Right atrium auricular region (tissue), 2 donors: ENCODE measurements at regions not wholly inside any gene's neighbourhood (a gene's known extent, or its start where the extent isn't known, plus 50 kb on each side); places are given as distances from the start of the nearest gene placed in this dataset.

Source experiments
- DNase-seq: peaks from one replicate; pipeline ENCODE4 v3.0.0-alpha.2; 2019; ENCODE audit warnings: low spot score
- H3K27ac ChIP-seq, 2 donors: fragments of 200-600 bp; sonication (generic); 1 replicate in 1 of 2; 2 replicates in 1 of 2; pipeline ENCODE4 v1.5.1; 2016 to 2019
- H3K27me3 ChIP-seq, 2 donors: fragments of 200-600 bp; sonication (generic); one replicate each; pipeline versions ENCODE4 v1.5.1 to v1.6.0; 2017 to 2019
- H3K36me3 ChIP-seq: fragments of 200-600 bp; sonication (generic); one replicate; pipeline ENCODE4 v1.5.1; 2016
- H3K4me1 ChIP-seq, 2 donors: fragments of 200-600 bp; sonication (generic); one replicate each; pipeline versions ENCODE4 v1.5.1 to v1.6.0; 2017 to 2019
- H3K4me3 ChIP-seq, 2 donors: fragments of 200-600 bp; sonication (generic); 1 replicate in 1 of 2; 2 replicates in 1 of 2; pipeline ENCODE4 v1.5.1; 2017 to 2019; ENCODE audit warnings: mild to moderate bottlenecking in 1 of 2, moderate library complexity in 1 of 2
- H3K9me3 ChIP-seq, 2 donors: fragments of 200-600 bp; sonication (generic); one replicate each; pipeline ENCODE4 v1.5.1; 2019
- TF ChIP-seq, protein P1 (sequence below), 2 donors: fragments of 200-600 bp; sonication (generic); IDR thresholded peaks; one replicate each; pipeline ENCODE4 v1.5.1; 2019; ENCODE audit warnings: antibody characterized with exemption in 2 of 2

- Histone ChIP-seq H3K27me3 (no peaks in the 10 kb centered on the region), H3K36me3 (no peaks in the 10 kb centered on the region), H3K4me1 (no peaks in the 10 kb centered on the region), H3K27ac (no peak overlapping the region), H3K9me3 (no peaks in the 10 kb centered on the region), H3K4me3 (no peak overlapping the region)
- TF ChIP-seq, protein P1, sequence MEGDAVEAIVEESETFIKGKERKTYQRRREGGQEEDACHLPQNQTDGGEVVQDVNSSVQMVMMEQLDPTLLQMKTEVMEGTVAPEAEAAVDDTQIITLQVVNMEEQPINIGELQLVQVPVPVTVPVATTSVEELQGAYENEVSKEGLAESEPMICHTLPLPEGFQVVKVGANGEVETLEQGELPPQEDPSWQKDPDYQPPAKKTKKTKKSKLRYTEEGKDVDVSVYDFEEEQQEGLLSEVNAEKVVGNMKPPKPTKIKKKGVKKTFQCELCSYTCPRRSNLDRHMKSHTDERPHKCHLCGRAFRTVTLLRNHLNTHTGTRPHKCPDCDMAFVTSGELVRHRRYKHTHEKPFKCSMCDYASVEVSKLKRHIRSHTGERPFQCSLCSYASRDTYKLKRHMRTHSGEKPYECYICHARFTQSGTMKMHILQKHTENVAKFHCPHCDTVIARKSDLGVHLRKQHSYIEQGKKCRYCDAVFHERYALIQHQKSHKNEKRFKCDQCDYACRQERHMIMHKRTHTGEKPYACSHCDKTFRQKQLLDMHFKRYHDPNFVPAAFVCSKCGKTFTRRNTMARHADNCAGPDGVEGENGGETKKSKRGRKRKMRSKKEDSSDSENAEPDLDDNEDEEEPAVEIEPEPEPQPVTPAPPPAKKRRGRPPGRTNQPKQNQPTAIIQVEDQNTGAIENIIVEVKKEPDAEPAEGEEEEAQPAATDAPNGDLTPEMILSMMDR (IDR thresholded peaks at IDR 0.05), result no peak
- DNase-seq, result no peak
Observed at GRCh38 chr7:4436936-4437335, 245.2 kb upstream of the FOXK1 start.

- Histone ChIP-seq H3K36me3 (no peaks in the 10 kb centered on the region), H3K27me3 (no peaks in the 10 kb centered on the region), H3K4me1 (no peaks in the 10 kb centered on the region), H3K4me3 (no peak overlapping the region), H3K27ac (no peak overlapping the region), H3K9me3 (no peaks in the 10 kb centered on the region)
- TF ChIP-seq, protein P1 (IDR thresholded peaks at IDR 0.05), result no peak
- no peak for DNase-seq
Observed at GRCh38 chr7:4437916-4438315, 244.2 kb upstream of the FOXK1 start.

- H3K9me3 ChIP-seq, result no peaks in the 10 kb centered on the region
- TF ChIP-seq, protein P1 (IDR thresholded peaks at IDR 0.05), result no peak
- H3K36me3 ChIP-seq, result no peaks in the 10 kb centered on the region
- no peak overlapping the region for H3K4me3 ChIP-seq
- no peaks in the 10 kb centered on the region for H3K4me1 ChIP-seq
- H3K27ac ChIP-seq, result no peak overlapping the region
- no peaks in the 10 kb centered on the region for H3K27me3 ChIP-seq
- DNase-seq, result no peak
Observed at GRCh38 chr7:4438723-4439245, 243.3 kb upstream of the FOXK1 start.

GRCh38 chr7:4439444-4439843 lies 242.7 kb upstream of the FOXK1 start:
- H3K27me3 ChIP-seq, result no peaks in the 10 kb centered on the region
- DNase-seq, result no peak
- no peaks in the 10 kb centered on the region for H3K36me3 ChIP-seq
- H3K27ac ChIP-seq, result no peak overlapping the region
- H3K9me3 ChIP-seq, result no peaks in the 10 kb centered on the region
- no peaks in the 10 kb centered on the region for H3K4me1 ChIP-seq
- H3K4me3 ChIP-seq, result no peak overlapping the region
- TF ChIP-seq, protein P1 (IDR thresholded peaks at IDR 0.05), result no peak

DNA sequence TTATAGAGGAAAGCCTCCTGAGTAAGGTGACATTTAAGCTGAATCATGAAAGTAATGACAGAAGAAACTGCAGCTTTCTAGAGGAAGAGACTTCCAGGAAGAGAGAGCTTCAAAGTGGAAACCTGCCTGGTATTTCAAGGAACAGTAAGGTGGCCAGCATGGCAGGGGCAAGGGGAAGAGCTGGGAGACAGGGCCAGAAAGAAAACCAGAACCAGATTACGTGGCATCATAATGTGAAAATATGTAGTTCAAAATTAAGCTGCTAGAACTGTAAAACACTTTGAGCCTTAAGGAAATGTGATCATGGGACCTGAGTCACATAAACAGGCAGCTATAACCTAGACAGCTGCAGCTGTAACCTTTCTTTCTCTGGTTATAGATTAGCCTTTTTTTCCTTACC lies 238.0 kb upstream of the FOXK1 start:
- TF ChIP-seq, protein P1 (IDR thresholded peaks at IDR 0.05), result no peak
- Histone ChIP-seq H3K4me1 (no peaks in the 10 kb centered on the region), H3K4me3 (no peak overlapping the region), H3K27ac (no peak overlapping the region), H3K9me3 (no peaks in the 10 kb centered on the region), H3K36me3 (no peaks in the 10 kb centered on the region), H3K27me3 (no peaks in the 10 kb centered on the region)
- no peak for DNase-seq

- Histone ChIP-seq H3K9me3 (peaks cover 0 to 3% of the 10 kb centered on the region in 2 donors), H3K36me3 (no peaks in the 10 kb centered on the region), H3K4me1 (no peaks in the 10 kb centered on the region), H3K27me3 (no peaks in the 10 kb centered on the region), H3K27ac (no peak overlapping the region), H3K4me3 (no peak overlapping the region)
- TF ChIP-seq, protein P1 (IDR thresholded peaks at IDR 0.05), result no peak
- DNase-seq, result no peak
Observed at GRCh38 chr7:4445777-4446176, 236.3 kb upstream of the FOXK1 start.
